Chondrocyte (in vitro differentiated cells): ENCODE measurements at regions not wholly inside any gene's neighbourhood (a gene's known extent, or its start where the extent isn't known, plus 50 kb on each side); places are given as distances from the start of the nearest gene placed in this dataset.

Experiments used
- DNase-seq: peaks from one replicate; pipeline ENCODE4 v3.0.0; 2021; ENCODE audit warnings: mixed read lengths, low spot score
- H3K27ac Mint-ChIP-seq: one replicate; pipeline ENCODE4 v1.8.0; 2021; ENCODE audit warnings: mild to moderate bottlenecking, moderate library complexity, mixed read lengths; ENCODE audit not compliant: unreplicated experiment
- H3K27me3 Mint-ChIP-seq: 2 replicates; pipeline ENCODE4 v1.8.0; 2021; ENCODE audit warnings: low read depth, mixed read lengths
- H3K36me3 Mint-ChIP-seq: 2 replicates; pipeline ENCODE4 v1.8.0; 2021; ENCODE audit warnings: low read depth, mixed read lengths
- H3K4me1 Mint-ChIP-seq: 2 replicates; pipeline ENCODE4 v1.8.0; 2021; ENCODE audit warnings: low read depth, mild to moderate bottlenecking, mixed read lengths
- H3K4me3 Mint-ChIP-seq: one replicate; pipeline ENCODE4 v1.8.0; 2021; ENCODE audit warnings: mild to moderate bottlenecking, moderate library complexity, mixed read lengths; ENCODE audit not compliant: unreplicated experiment
- H3K9me3 Mint-ChIP-seq: 2 replicates; pipeline ENCODE4 v1.8.0; 2021; ENCODE audit warnings: low read depth, mixed read lengths
- TF ChIP-seq, protein P1 (sequence below): fragments of 200-600 bp; sonication (generic); IDR thresholded peaks from 2 replicates; pipeline ENCODE4 v1.5.0; 2021; ENCODE audit warnings: antibody characterized with exemption, mild to moderate bottlenecking, moderate library complexity

DNA sequence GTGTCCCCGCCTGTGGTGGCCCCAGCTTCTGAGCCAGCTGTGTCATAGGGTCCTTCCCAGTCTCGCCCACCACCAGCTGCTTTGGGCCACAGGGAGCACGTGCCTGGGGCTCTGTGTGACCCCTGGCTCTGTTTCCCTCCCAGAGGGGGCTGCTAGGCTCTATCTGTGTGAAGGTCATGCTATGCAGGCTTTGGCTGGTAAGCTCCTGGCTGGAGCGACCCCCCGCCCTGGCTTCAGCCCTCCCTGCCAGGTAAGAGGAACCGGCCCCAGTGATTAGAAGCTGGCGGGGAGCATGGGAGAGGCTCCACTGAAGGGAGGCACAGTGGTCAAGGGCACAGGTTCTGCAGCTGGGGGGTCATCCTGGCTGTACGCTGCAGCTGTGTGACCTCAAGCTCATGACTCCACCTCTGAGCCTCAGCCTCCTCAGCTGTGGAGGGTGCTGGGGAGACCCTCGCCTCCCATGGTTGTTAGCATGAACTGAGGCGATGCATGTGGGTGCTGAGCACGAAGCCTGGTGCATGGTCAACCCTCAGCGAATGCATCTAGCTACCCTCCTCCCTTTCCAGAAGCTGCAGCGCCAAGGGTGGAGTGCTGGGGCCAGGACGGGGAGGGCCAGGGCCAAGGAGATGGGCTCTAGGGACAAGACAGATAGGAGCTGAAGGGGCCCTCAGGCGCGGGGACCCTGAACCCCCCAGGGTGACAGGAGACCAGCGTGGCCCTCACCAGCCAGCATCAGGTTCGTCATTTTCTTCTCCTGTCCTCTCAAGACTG lies 163.8 kb upstream of the MVB12B start:
- Mint-ChIP-seq H3K9me3 (no peaks in the 10 kb centered on the region), H3K4me1 (no peaks in the 10 kb centered on the region), H3K27ac (no peak overlapping the region), H3K36me3 (no peaks in the 10 kb centered on the region), H3K27me3 (peaks cover 39% of the 10 kb centered on the region), H3K4me3 (no peak overlapping the region)
- TF ChIP-seq, protein P1, sequence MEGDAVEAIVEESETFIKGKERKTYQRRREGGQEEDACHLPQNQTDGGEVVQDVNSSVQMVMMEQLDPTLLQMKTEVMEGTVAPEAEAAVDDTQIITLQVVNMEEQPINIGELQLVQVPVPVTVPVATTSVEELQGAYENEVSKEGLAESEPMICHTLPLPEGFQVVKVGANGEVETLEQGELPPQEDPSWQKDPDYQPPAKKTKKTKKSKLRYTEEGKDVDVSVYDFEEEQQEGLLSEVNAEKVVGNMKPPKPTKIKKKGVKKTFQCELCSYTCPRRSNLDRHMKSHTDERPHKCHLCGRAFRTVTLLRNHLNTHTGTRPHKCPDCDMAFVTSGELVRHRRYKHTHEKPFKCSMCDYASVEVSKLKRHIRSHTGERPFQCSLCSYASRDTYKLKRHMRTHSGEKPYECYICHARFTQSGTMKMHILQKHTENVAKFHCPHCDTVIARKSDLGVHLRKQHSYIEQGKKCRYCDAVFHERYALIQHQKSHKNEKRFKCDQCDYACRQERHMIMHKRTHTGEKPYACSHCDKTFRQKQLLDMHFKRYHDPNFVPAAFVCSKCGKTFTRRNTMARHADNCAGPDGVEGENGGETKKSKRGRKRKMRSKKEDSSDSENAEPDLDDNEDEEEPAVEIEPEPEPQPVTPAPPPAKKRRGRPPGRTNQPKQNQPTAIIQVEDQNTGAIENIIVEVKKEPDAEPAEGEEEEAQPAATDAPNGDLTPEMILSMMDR, result no peak
- DNase-seq, result no peak

DNA sequence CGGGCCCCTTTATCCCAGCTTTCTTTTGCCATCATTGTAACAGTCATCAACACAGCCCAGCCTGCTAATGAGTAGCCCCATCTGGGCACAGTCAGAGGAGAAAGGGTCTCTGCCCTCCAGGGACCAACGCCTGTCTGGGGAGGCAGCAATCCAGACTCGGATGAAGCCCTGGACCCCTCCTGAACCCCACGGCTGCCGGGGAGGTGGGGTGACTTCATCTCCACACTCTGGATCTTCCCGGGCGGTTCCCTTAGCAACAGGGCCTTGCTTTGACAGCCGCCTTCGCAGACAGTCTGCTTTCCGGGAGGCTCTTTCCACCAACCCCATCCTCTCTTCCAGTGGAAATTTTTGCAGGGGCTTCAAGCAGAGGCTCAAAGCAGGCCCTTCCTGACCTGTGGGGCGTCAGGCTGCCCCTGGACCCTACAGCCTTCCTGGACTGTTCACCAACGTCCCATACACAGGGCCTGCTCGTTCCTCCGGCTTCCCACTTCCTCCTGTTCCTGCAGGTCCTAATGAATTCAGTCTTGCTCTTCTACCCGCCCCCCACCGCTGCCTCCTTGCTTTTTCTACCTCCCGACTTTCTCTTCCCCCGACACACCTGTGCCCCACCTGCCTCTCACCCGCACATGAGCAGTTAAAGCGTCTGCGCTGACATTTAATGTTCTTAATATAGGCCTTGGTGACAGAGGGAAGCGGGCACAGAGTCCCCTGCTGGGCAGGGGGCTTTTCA lies 161.7 kb upstream of the MVB12B start:
- Mint-ChIP-seq H3K4me1 (no peaks in the 10 kb centered on the region), H3K4me3 (no peak overlapping the region), H3K36me3 (peaks cover 2% of the 10 kb centered on the region), H3K27ac (no peak overlapping the region), H3K27me3 (peaks cover 35% of the 10 kb centered on the region), H3K9me3 (no peaks in the 10 kb centered on the region)
- TF ChIP-seq, protein P1, result no peak
- peak; percentile 63 for DNase-seq

- Mint-ChIP-seq H3K36me3 (peaks cover 2% of the 10 kb centered on the region), H3K9me3 (no peaks in the 10 kb centered on the region), H3K27ac (no peak overlapping the region), H3K27me3 (peaks cover 42% of the 10 kb centered on the region), H3K4me1 (no peaks in the 10 kb centered on the region), H3K4me3 (no peak overlapping the region)
- DNase-seq, result peak; percentile 42
- TF ChIP-seq, protein P1, result no peak
Measured at GRCh38 chr9:126165755-126166154, 160.9 kb upstream of the MVB12B start.

- H3K27ac Mint-ChIP-seq, result no peak overlapping the region
- peaks cover 42% of the 10 kb centered on the region for H3K27me3 Mint-ChIP-seq
- H3K36me3 Mint-ChIP-seq, result peaks cover 2% of the 10 kb centered on the region
- no peaks in the 10 kb centered on the region for H3K4me1 Mint-ChIP-seq
- DNase-seq, result peak; percentile 39
- TF ChIP-seq, protein P1, result no peak
- H3K9me3 Mint-ChIP-seq, result no peaks in the 10 kb centered on the region
- no peak overlapping the region for H3K4me3 Mint-ChIP-seq
Measured at GRCh38 chr9:126166291-126166690, 160.3 kb upstream of the MVB12B start.

- peak; percentile 46 for DNase-seq
Measured at GRCh38 chr9:126166866-126167265, 159.8 kb upstream of the MVB12B start.

More at GRCh38 chr9:126166866-126167265, 159.8 kb upstream of the MVB12B start:
- no peak overlapping the region for H3K27ac Mint-ChIP-seq
- TF ChIP-seq, protein P1, result no peak
- no peak overlapping the region for H3K4me3 Mint-ChIP-seq
- H3K36me3 Mint-ChIP-seq, result peaks cover 2% of the 10 kb centered on the region
- H3K9me3 Mint-ChIP-seq, result no peaks in the 10 kb centered on the region
- peaks cover 42% of the 10 kb centered on the region for H3K27me3 Mint-ChIP-seq
- no peaks in the 10 kb centered on the region for H3K4me1 Mint-ChIP-seq
